Fibroblast of lung (primary cell): ENCODE measurements at regions not wholly inside any gene's neighbourhood (a gene's known extent, or its start where the extent isn't known, plus 50 kb on each side); places are given as distances from the start of the nearest gene placed in this dataset.

ENCODE experiments used
- DNase-seq, 2 donors: peaks; one replicate each; pipeline versions ENCODE4 v3.0.0 to v3.0.0-alpha.2; 2010; ENCODE audit warnings: low read depth in 2 of 2
- H2AFZ ChIP-seq: 2 replicates; pipeline ENCODE4 v1.5.1; 2012; ENCODE audit warnings: low read length, control low read depth, inconsistent platforms
- H3K27ac ChIP-seq: 2 replicates; pipeline ENCODE4 v1.5.1; 2011; ENCODE audit warnings: low read length, control low read depth; ENCODE audit not compliant: insufficient read depth
- H3K27me3 ChIP-seq: 2 replicates; pipeline ENCODE4 v1.5.1; 2011; ENCODE audit warnings: mild to moderate bottlenecking, low read length; ENCODE audit not compliant: control insufficient read depth, insufficient read depth
- H3K36me3 ChIP-seq: 2 replicates; pipeline ENCODE4 v1.5.1; 2011; ENCODE audit warnings: low read length; ENCODE audit not compliant: control insufficient read depth, insufficient read depth
- H3K4me1 ChIP-seq: 2 replicates; pipeline ENCODE4 v1.5.1; 2011; ENCODE audit warnings: low read length; ENCODE audit not compliant: control insufficient read depth, insufficient read depth; ENCODE audit errors: extremely low read depth
- H3K4me2 ChIP-seq: 2 replicates; pipeline ENCODE4 v1.5.1; 2011; ENCODE audit warnings: low read length, control low read depth; ENCODE audit not compliant: insufficient read depth; ENCODE audit errors: extremely low read depth
- H3K4me3 ChIP-seq, 4 experiments: fragments of 200-600 bp in 1 of 4; sonication (generic) in 1 of 4; replicated peaks in 1 of 4; 2 replicates each; pipeline ENCODE4 v1.5.1; 2011 to 2016; ENCODE audit warnings: low read length in 4 of 4, low read depth in 3 of 4, mild to moderate bottlenecking in 3 of 4, control low read depth in 2 of 4, inconsistent platforms in 1 of 4, mixed read lengths in 1 of 4; ENCODE audit not compliant: insufficient read depth in 1 of 4; ENCODE audit errors: control extremely low read depth in 1 of 4
- H3K79me2 ChIP-seq: 2 replicates; pipeline ENCODE4 v1.5.1; 2012; ENCODE audit warnings: mild to moderate bottlenecking, low read length, inconsistent platforms; ENCODE audit not compliant: control insufficient read depth, insufficient read depth
- H3K9ac ChIP-seq: 2 replicates; pipeline ENCODE4 v1.5.1; 2011; ENCODE audit warnings: mild to moderate bottlenecking, low read length, control low read depth; ENCODE audit not compliant: insufficient read depth
- H3K9me3 ChIP-seq: 2 replicates; pipeline ENCODE4 v1.5.1; 2012; ENCODE audit warnings: low read depth, low read length; ENCODE audit not compliant: control insufficient read depth, insufficient read depth
- H4K20me1 ChIP-seq: 2 replicates; pipeline ENCODE4 v1.5.1; 2011; ENCODE audit warnings: low read length; ENCODE audit not compliant: control insufficient read depth, insufficient read depth; ENCODE audit errors: extremely low read depth
- CTCF ChIP-seq, 2 donors: IDR thresholded peaks in 1 of 2; conservative IDR thresholded peaks in 1 of 2; 1 replicate in 1 of 2; 2 replicates in 1 of 2; pipeline ENCODE4 v1.5.1; 2011 to 2012; ENCODE audit warnings: low read length in 2 of 2, control low read depth in 1 of 2, inconsistent platforms in 1 of 2, low read depth in 1 of 2, mild to moderate bottlenecking in 1 of 2
- EZH2 ChIP-seq: IDR thresholded peaks from 2 replicates; pipeline ENCODE4 v1.5.1; 2012; ENCODE audit warnings: low read length, control low read depth, mild to moderate bottlenecking; ENCODE audit errors: missing control alignments

- Histone ChIP-seq H3K9me3 (no peaks in the 10 kb centered on the region), H2AFZ (no peak overlapping the region)
- TF ChIP-seq EZH2 = no peak
- no peak for TF ChIP-seq CTCF (conservative IDR thresholded peaks at IDR 0.05 in 1 of 2, IDR thresholded peaks at IDR 0.05 in 1 of 2; ENCODE audit: low read depth in 1 of 2, low read length in 2 of 2)
Observed at GRCh38 chr7:153891990-153892389, 160.2 kb upstream of the DPP6 start.

GRCh38 chr7:153902862-153903261, 149.3 kb upstream of the DPP6 start:
- H3K9me3 ChIP-seq = no peaks in the 10 kb centered on the region
- no peaks in the 10 kb centered on the region for H3K27me3 ChIP-seq
- no peak overlapping the region for H3K27ac ChIP-seq
- TF ChIP-seq CTCF (conservative IDR thresholded peaks at IDR 0.05 in 1 of 2, IDR thresholded peaks at IDR 0.05 in 1 of 2; ENCODE audit: low read depth in 1 of 2, low read length in 2 of 2) (no peak), EZH2 (no peak)
- no peak overlapping the region for H3K4me2 ChIP-seq
- no peaks in the 10 kb centered on the region for H3K36me3 ChIP-seq
- no peak overlapping the region for H3K9ac ChIP-seq
- no peaks in the 10 kb centered on the region for H3K79me2 ChIP-seq
- no peak overlapping the region for H3K4me3 ChIP-seq
- no peaks in the 10 kb centered on the region for H3K4me1 ChIP-seq
- DNase-seq = no peak
- no peak overlapping the region for H2AFZ ChIP-seq
- no peaks in the 10 kb centered on the region for H4K20me1 ChIP-seq

More at GRCh38 chr7:153891990-153892389, 160.2 kb upstream of the DPP6 start:
- DNase-seq = no peak
- no peak overlapping the region for H3K27ac ChIP-seq
- H3K79me2 ChIP-seq = no peaks in the 10 kb centered on the region
- H3K9ac ChIP-seq = no peak overlapping the region
- H3K36me3 ChIP-seq = no peaks in the 10 kb centered on the region
- H3K27me3 ChIP-seq = no peaks in the 10 kb centered on the region
- no peak overlapping the region for H3K4me3 ChIP-seq
- no peaks in the 10 kb centered on the region for H3K4me1 ChIP-seq
- no peak overlapping the region for H3K4me2 ChIP-seq
- no peaks in the 10 kb centered on the region for H4K20me1 ChIP-seq

GRCh38 chr7:153912211-153912610, 140.0 kb upstream of the DPP6 start:
- Histone ChIP-seq H3K79me2 (no peaks in the 10 kb centered on the region), H3K4me3 (no peak overlapping the region), H3K4me1 (no peaks in the 10 kb centered on the region), H3K9ac (no peak overlapping the region), H3K4me2 (no peak overlapping the region), H2AFZ (no peak overlapping the region), H4K20me1 (no peaks in the 10 kb centered on the region), H3K27ac (no peak overlapping the region), H3K27me3 (no peaks in the 10 kb centered on the region), H3K36me3 (no peaks in the 10 kb centered on the region), H3K9me3 (no peaks in the 10 kb centered on the region)
- DNase-seq = no peak
- TF ChIP-seq EZH2 (no peak), CTCF (conservative IDR thresholded peaks at IDR 0.05 in 1 of 2, IDR thresholded peaks at IDR 0.05 in 1 of 2; ENCODE audit: low read depth in 1 of 2, low read length in 2 of 2) (no peak)
